NCI-H748 treated with DMSO at 0.1 percent for 48 hours (cell line): ENCODE measurements at regions not wholly inside any gene's neighbourhood (a gene's known extent, or its start where the extent isn't known, plus 50 kb on each side); places are given as distances from the start of the nearest gene placed in this dataset.
"Not testable (repeated sequence)": the region's sequence is repeated elsewhere in the genome, so short reads cannot be mapped to it uniquely, and the experiment has no call there.

Source experiments
- DNase-seq: peaks from one replicate; lab custom pipeline; 2025; lab: John Stamatoyannopoulos, UW

DNA sequence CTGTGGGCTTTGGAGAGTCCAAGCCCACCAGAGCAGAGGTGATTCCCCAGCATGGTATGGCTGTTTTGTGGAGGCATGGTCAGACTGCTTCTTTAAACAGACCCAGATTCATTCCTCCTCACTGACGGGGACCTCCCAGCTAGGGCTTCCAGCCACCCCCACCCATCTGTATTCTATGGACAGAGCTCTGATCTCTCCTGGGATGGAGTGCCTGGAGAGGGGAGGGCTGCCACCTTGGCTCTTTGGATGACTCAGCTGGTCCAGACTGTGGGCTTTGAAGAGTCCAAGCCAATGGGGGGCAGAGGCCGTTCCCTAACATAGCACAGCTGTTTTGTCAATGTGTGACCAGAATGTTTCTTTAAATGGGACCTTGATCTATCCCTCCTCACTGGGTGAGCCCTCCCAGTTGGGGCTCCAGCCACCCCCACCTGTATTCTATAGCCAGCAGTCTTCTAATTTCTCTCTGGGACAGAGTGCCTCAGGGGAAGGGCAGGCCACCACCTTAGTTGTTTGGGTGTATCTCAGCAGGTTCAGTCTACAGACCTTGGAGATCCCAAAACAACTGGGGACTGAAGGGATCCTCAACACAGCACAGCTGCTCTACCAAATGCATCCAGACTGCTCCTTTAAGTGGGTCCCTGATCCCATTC, 122.0 kb upstream of the OSTN start:
- DNase-seq: no peak

DNA sequence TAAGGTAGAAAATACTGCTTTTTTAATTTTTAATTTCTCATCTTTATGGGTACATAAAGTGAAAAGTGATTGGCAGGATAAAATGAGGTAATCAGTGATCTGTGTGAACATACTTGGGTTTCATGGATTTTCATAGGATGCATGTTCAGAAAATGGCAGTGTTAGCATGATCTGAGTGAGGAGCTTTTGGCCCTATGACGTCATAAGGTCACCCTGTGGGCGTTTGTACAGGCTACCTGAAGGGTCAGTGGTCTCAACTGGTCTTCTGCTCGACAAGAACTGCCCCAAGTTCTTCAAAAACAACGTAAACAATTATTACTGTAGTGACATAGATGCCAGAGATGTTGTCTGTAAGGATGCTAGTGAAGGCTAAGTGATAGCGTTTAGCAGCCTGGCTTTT, 124.5 kb upstream of the OSTN start:
- no peak for DNase-seq

DNA sequence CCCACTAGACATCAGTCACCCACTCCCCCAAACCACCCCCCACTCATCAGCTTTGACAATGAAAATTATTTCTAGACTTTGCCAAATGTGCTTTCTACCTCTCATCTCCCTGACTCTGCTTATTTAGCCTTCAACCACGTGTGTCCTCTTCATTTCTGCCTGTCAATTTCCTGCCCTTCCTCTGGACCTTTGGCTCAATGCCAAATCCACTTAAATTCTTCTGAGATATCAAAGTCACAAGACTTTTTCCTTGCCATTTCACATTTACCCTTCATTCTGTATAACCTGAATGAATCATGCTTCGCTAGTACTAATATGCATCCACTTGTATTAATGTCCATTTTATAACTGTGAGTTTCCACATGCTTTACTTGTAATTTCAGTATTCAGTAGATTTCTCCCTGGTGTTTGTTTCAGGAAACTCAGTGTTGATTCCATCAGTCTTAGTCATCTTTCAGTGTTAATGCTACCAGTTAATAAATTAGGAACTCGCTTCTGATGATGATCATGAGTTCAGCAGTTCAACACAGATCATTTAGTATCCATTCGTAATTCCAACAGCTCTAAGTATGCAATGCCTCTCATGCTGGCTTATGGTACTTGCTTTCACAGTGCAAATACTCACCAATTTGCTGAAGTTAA, 128.2 kb upstream of the OSTN start:
- no peak for DNase-seq

DNA sequence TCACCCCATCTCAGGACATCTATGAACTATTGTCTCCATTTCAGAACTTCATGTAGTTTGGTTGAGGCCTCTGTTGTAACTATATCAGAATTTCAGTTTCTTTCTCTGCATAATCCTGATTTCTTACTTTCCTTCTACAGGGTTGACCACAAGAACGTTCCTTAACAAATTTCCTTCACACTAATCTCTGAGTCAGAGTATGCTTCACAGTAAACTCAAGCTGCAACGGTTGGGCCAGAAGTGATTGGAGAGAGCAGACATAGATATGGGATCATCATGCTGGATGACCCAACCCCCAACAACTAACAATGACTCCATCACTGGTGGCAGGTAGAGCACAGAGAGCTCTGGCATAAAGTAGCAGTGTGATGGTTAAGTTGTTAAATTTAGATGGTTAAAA, 128.8 kb upstream of the OSTN start:
- DNase-seq: no peak

DNA sequence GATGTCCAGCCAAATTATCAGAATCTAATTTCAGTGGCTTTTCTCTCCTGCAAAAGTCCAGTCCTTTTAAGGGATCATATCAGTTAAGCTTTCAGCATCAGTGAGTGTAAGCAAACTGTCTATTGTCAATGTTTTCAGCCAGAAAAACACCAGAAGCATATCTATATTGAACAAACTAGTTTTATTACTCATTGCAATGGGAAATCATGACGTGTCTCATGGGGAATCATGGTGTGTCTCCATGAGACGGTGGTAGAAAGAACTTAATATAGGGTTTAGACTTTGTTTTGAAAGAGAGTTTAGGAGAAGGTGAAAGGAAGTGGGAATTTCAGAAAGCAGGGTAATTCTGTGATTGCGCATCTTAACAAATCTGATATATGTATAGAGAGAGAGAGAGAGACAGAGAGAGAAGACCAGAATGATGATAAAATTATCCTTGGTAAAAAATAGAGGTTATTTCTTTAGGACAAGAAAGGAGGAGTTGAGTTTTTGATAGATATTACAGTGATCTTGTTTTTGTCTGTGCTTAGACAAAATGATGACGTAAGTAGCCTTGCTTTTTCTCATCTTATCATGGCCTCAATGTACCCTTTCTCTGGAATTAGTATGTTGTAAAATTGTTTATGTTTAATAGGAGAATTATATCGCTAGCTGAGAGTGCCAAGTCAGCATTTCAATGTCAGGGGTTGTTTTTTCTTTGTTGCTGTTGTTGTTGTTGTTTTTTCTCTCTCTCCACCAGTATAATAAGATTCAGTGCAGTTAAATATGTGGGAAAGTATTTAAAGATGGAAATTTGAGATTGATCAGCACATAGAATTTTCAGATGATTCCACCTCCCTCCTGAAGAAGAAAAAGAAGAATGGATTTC, 129.9 kb upstream of the OSTN start:
- no peak for DNase-seq

DNA sequence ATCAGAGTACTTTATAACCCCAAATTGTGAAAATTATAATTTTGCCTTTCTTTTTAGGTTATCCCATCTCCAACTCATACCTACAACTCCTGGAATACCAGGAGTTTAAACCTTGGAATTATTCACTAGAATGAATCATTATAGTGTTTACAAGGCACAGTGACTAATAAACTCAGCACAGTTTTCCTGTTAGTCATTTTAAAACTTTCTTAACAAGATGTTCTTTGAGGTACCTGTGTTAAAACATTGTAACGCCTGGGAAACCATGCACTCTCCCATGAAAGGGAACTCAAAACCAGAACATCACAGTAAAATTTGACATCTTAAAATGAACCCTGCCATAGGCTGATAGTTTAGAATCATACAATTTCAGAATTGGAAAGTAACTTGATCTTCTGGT, 132.4 kb upstream of the OSTN start:
- DNase-seq: no peak

DNA sequence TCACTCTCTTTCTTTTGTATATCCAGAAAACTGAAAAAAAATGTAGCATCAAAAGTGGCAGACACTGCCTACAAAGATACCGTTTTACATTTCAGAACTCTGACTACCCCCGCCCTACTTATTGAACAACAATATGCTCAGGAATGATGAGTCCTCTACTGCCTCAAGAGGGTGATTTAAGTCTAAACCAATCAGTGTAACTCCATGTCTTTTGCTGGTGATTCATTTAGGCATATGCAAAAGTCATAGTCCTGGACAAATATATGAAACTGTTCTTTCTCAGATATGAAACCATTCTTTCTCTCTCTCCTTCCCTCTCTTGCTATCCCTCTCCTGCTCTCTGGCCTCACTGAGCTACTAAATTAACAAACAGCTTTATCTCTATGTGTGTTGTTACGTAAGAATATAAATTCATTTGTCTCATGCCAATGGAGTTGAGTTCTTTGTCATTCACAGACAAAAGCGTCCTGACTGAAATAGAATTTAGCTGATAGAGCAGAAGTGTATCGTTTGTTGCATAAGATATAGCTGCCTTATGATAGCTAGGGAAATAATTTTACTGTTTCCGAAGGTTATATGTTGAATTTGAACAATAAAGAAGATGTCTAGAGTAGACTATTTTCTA, 133.7 kb upstream of the OSTN start:
- DNase-seq: no peak

DNA sequence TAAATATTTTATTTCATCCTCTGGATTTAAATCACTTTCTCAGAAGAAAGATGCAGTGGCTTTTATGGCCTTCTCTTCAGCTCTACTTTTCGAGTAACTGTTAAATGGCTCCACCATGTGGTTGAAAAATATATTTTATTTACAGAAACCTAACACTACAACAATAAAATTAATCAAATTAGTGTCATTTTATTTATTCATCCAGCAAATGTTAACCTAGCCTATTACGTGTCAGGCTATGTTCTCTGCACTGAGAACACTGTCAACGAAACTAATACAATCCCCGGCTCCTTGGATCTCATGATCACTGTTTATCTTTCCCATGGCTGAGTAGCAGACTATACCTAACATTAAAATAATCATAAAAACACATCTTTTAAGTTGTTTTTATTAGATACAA, 148.0 kb upstream of the OSTN start:
- DNase-seq: no peak

DNA sequence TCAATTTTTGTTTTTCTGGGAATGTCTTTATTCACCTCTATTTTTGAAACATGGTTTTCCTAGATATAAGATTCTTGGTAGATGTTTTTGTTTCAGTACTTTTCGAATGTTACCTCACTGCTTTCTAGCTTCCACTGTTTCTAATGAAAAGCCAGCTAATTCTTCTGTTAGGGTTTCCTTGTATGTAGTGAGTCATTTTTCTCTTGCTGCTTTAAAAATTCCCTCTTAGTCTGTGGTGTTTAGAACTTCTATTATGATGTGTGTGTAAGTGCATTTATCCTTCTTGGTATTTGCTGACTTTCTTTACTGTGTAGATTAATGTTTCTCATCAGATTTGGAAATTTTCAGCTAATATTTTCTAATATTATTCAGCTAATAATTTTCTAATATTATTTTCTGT, 151.1 kb upstream of the OSTN start:
- DNase-seq: no peak

DNA sequence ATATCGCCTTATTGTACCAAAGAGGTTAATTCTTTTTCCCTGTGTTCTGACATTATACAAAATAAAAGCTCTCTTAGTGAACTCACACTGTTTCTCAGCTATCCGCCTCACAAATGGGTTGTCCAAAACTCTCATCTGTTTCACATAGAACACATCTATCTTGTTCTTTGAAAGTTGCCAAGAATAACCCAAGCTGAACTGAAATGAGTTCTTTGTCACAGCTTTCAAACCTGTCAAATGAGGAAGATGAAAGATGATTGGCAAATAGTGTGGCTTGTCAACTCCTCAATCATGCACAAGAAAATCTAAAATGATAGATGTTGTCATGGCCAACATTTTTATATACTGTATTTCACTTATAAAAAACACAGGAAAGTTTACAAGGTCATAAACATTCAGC, 168.1 kb upstream of the OSTN start:
- no peak for DNase-seq

DNA sequence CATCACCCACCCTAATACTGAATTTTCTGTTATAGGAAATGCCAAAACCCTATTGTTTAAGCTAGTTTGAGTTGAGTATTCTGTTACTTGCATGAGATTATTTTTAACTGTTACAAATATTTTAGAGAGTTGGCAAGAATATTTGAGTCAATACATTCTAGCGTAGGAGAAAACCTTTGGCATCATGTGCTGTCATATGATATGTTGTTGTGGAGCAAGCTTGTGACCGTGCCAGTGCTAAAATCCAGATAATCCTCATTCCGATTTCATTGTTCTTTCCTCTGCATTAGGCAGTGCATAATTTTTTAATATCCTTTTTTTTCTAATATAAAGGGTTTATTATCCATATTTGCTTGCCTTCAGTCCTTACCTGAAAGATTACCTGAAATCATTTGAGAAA, 168.0 kb upstream of the GMNC start:
- DNase-seq: no peak

DNA sequence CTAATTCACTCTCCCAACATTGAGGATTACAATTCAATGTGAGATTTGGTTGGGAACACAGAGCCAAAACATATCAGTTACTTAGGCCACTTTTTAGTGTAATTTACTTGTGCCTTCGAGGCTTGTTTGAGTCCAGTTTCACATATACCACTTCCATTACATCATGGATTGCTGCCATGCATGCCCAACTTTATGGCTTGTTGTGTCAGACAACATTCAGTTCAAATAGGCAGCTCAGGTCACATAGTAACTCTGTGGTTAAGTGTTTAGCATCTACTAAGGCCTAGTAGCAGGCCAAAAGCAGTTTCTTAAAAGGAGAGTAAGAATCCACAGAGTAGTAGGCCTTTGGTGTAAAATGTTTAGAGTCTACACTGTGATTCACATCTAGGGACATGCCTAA, 164.3 kb upstream of the GMNC start:
- DNase-seq: no peak

DNA sequence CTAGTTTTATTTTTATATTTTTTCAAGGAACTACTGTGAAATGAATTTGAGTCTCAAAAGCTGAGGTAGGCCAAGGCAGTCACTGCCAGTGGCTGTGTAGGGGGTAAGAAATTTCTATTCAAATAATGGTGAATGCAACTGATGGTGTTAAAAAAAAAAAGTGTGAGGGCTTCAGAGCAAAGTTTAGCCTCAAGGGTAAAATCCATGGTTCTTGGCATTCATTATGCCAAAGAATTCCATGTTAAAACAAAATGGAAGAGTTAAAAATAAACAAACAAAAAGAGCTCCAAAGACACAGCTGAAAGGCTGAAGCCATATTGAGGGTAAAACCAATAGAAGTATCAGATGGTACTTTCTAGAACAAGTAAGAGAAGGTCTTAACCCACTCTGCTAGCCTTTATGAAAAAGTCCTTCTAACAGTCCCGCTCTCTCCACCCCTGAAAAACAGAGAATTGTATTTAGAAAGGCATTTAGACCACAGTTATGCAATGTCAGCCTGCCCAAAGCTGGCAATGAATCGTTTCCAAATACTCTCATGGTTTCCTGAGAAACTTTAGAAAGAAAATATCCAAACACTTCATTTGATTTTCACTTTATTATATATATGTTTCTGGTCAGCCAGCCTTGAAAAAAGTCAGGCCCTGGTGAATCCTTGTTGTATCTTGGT, 158.4 kb upstream of the GMNC start:
- no peak for DNase-seq

DNA sequence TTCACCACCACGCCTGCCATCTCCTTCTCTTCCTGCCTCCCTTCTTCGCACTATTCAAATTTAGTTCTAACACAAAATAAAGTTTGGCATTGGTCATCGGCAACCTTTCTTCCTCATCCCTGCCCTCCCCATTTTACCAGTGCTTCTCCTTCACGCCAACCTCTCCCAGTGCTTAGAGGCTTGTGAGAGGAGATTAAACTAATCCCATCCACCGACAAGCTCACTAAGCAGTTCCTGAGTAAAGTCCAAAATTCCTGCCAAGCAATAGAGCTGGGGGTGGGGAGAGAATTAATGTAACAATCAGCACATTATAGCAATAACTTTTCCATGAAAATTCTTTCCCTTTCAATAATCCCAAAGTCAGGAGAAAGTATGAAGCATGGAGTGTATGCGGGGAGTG, 157.4 kb upstream of the GMNC start:
- DNase-seq: no peak

DNA sequence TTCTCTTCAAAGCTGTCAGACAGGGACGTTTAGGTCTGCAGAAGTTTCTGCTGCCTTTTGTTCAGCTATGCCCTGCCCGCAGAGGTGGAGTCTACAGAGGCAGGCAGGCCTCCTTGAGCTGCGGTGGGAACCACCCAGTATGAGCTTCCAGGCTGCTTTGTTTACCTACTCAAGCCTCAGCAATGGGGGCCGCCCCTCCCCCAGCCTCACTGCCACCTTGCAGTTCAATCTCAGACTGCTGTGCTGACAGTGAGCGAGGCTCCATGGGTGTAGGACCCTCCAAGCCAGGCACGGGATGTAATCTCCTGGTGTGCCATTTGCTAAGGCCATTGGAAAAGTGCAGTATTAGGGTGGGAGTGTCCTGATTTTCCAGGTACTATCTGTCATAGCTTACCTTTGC, 153.5 kb upstream of the GMNC start:
- not testable (repeated sequence) for DNase-seq

DNA sequence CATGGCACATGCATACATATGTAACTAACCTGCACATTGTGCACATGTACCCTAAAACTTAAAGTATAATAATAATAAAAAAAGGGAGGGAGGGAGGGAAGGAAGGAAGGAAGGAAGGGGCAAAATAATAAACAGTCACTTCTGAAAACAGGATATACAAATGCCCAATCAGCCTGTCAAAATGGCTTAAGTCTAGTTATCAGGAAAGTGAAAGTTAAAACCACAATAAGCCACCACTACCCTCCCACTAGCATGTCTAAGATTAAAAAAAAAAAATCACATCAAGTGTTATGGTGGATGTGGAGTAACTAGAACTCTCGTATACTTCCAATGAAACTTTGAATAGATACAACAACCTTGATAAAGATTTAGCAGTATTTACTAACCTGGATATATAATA, 145.6 kb upstream of the GMNC start:
- no peak for DNase-seq

DNA sequence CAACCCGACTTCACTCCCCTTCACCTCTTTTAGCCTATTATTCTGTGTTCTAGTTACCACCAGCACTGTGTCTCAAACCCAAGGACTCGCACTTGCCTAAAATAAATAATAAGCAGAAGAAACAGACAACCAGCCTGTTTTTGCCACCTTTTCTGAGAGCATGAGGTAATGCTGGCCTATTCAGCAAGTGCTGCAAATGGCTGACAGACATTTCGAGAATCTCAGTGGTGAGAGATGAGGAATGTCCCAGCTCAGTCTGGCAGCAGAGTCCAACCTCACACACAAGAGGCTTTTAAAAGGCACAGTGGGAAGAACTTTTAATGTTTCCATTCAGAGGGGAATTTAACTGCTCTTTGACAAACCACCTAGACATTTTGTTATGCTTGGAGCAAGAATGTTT, 143.3 kb upstream of the GMNC start:
- no peak for DNase-seq

DNA sequence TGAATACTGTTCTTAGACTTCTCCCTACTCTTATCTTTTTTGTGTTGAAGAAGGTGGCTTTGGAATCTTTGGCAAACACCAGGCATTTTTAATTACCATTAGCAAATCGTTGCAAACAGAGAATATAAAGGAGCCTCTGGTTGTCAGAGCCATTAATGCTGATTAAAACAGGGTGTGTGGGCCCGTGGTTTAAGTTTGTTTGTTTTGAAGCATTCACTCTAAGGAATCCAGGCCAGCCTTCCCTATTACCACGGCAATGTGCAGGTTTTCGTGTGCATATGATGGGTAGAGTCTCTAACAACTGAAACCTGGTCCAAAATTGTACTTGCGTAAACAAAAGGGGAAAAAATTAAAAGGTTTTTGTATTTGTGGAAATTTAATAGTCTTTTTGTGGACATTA, 141.2 kb upstream of the GMNC start:
- DNase-seq: no peak

DNA sequence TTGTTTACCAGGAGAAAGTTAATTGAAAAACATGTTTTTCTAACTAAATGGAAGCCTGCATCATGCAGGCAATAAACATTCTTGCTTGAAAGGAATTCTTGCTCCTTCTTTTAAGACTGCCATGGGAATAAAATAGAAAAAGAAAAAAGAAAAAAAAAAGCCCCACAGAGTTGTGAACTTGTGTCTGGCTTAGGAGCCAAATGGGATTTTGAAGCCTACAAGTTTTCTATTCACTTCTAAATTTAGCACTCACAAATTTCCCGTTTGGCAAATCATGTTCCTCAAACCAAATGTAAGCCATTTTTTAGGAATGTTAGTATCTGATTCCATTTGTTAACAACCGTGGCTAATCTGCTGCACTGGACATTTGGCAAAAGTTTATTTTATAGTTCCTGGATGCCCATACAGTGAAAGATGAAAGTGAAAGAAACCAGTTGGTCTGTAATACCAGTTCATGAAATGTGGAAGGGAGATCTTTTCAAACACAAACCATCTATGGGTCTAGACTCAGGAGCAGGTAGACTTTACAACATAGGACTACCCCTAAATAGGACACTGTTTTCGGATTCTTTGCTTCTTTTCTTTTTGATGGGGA, 133.8 kb upstream of the GMNC start:
- DNase-seq: no peak

DNA sequence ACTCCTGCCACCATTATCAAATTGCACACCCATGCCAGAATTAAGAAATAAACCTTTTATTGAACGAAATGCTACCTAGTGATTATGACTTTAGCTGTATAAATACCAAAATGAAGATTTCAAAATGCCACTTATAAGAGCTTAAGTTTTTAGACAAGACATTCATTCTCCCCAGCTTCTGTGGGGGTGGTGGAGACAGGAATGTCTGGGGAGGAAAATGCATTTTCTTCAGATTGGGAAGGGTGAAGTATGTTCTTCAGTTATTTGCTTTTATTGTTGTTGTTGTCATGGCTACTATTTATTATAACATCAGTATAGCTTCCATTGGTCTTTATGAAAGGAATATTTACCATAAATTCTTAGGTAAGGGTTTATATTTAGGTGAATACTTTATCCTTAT, 132.7 kb upstream of the GMNC start:
- no peak for DNase-seq

DNA sequence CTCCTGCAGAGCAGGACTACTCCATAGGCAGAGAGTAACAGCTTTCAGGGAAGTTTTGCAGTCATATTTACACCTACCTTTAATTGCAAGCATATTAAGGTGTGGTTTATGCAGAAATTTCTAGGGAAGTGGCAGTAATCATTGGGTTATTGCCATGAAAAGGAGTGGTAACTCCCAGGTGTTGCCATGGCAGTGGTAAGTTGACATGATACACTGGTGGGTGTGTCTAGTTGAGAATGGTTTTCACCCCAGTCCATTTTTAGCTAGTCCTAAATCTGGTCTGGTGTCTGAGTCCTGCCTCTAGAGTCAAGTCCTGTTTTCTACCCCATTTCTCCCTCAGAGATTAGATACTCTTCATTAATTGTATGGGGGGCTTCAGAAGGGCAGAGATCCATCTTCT, 128.4 kb upstream of the GMNC start:
- no peak for DNase-seq

DNA sequence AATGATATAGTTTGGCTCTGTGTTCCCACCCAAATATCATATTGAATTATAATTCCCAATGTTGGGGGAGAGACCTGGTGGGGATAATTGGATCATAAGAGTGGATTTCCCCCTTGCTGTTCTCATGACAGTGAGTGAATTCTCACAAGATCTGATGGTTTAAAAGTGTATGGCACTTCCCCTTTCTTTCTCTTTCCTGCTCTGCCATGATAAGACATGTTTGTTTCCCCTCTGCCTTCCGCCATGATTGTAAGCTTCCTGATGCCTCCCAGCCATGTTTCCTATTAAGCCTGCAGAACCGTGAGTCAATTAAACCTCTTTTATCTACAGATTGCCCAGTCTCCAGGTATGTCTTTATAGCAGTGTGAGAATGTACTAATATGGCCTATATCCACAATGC, 126.7 kb upstream of the GMNC start:
- no peak for DNase-seq
